ENCODE measurements at regions not wholly inside any gene's neighbourhood (a gene's known extent, or its start where the extent isn't known, plus 50 kb on each side); places are given as distances from the start of the nearest gene placed in this dataset.

- DNase-seq (no peak), ATAC-seq (no peak)
- Histone ChIP-seq H3K4me3 (no peak overlapping the region), H3K9me3 (no peaks in the 10 kb centered on the region), H3K27ac (peak overlapping the region in 1 of 12 donors; percentile 11), H3K36me3 (no peaks in the 10 kb centered on the region), H3K27me3 (no peaks in the 10 kb centered on the region), H3K4me1 (peaks cover 0 to 10% (median 0%) of the 10 kb centered on the region in 12 donors)
- TF ChIP-seq POLR2A (IDR thresholded peaks at IDR 0.05), result no peak
- TF ChIP-seq, protein P1, sequence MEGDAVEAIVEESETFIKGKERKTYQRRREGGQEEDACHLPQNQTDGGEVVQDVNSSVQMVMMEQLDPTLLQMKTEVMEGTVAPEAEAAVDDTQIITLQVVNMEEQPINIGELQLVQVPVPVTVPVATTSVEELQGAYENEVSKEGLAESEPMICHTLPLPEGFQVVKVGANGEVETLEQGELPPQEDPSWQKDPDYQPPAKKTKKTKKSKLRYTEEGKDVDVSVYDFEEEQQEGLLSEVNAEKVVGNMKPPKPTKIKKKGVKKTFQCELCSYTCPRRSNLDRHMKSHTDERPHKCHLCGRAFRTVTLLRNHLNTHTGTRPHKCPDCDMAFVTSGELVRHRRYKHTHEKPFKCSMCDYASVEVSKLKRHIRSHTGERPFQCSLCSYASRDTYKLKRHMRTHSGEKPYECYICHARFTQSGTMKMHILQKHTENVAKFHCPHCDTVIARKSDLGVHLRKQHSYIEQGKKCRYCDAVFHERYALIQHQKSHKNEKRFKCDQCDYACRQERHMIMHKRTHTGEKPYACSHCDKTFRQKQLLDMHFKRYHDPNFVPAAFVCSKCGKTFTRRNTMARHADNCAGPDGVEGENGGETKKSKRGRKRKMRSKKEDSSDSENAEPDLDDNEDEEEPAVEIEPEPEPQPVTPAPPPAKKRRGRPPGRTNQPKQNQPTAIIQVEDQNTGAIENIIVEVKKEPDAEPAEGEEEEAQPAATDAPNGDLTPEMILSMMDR (IDR thresholded peaks at IDR 0.05), result no peak
- WGBS, 4 donors, result 30 to 82% (median 73%) methylated on average over 1 of the region's 1 CpG
- intact Hi-C loops (cut with DNase I), result loop anchor here in 2 of 10 donors (5.0 to 10.0 kb wide), 2 partner anchors 544 to 547 kb away; no protein-coding TSS in a partner anchor
Observed at GRCh38 chr2:186907897-186908296, 58.9 kb upstream of the ZSWIM2 start.

DNA sequence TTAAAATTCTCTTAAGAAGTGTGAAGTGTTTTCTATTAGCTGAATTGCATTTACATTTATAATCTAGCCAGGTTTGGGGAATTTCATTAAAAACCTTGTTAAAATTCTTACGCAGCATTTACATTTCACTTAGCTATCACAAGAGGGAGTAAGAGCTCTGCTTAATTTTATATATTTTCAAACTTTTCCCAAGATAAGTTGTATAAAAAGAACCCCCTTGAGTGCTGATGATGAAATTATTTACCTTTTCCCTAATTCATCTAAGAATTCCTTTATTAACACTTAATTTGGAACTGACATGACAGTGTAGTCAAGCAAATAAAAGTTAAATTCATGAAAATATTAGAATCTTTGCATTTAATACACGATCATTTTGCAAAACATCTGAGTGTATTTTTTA is 54.2 kb upstream of the ZSWIM2 start:
- no peak overlapping the region for H3K27ac ChIP-seq
- intact Hi-C loops (cut with DNase I), result loop anchor here in 3 of 10 donors (5.0 to 10.0 kb wide), 2 partner anchors 549 to 552 kb away; no protein-coding TSS in a partner anchor
- 75 to 86% (median 77%) methylated on average over 2 of the region's 2 CpGs for WGBS, 4 donors
- H3K9me3 ChIP-seq, result peaks cover 0 to 4% (median 0%) of the 10 kb centered on the region in 12 donors
- no peak overlapping the region for H3K4me3 ChIP-seq
- no peaks in the 10 kb centered on the region for H3K36me3 ChIP-seq
- no peak for TF ChIP-seq POLR2A (IDR thresholded peaks at IDR 0.05)
- TF ChIP-seq, protein P1 (IDR thresholded peaks at IDR 0.05), result peak in 11 of 12 donors; percentile 16 to 54 (median 39)
- ATAC-seq (no peak), DNase-seq (no peak)
- no peaks in the 10 kb centered on the region for H3K27me3 ChIP-seq
- H3K4me1 ChIP-seq, result peaks cover 0 to 6% (median 0%) of the 10 kb centered on the region in 12 donors

Measured in heart left ventricle (tissue), 16 donors.